ENCODE measurements at regions not wholly inside any gene's neighbourhood (a gene's known extent, or its start where the extent isn't known, plus 50 kb on each side); places are given as distances from the start of the nearest gene placed in this dataset.

- no peak for DNase-seq
Measured at GRCh38 chr7:26101361-26102151, 50.4 kb upstream of the NFE2L3 start.

- no peak for DNase-seq
Measured at GRCh38 chr7:26102176-26102575, 49.8 kb upstream of the NFE2L3 start.

All from CD4-positive, alpha-beta T cell treated with Interleukin-12 subunit alpha and Interleukin-12 subunit beta, for 1 hour (primary cell).